Lung (tissue), 11 donors: ENCODE measurements at regions not wholly inside any gene's neighbourhood (a gene's known extent, or its start where the extent isn't known, plus 50 kb on each side); places are given as distances from the start of the nearest gene placed in this dataset.

ENCODE experiments used
- ATAC-seq: fragments of 200-7000 bp; cut with Tn5 transposase; one replicate; pipeline ENCODE4 v1.9.1; 2020; ENCODE audit warnings: moderate number of reproducible peaks; ENCODE audit not compliant: insufficient read depth, low FRiP score
- DNase-seq, 3 donors: peaks; one replicate each; pipeline ENCODE4 v3.0.0-alpha.2; 2013 to 2017
- H3K27ac ChIP-seq, 2 donors: one replicate each; pipeline ENCODE4 v1.5.1; 2013; ENCODE audit warnings: mild to moderate bottlenecking in 2 of 2, moderate library complexity in 2 of 2, control low read depth in 1 of 2, inconsistent platforms in 1 of 2, low read depth in 1 of 2, low read length in 1 of 2
- H3K27me3 ChIP-seq, 3 donors: one replicate each; pipeline ENCODE4 v1.5.1; 2013; ENCODE audit warnings: low read length in 2 of 3; ENCODE audit not compliant: control insufficient read depth in 3 of 3, insufficient read depth in 3 of 3
- H3K36me3 ChIP-seq, 4 donors: one replicate each; pipeline ENCODE4 v1.5.1; 2013; ENCODE audit warnings: low read length in 4 of 4, mild to moderate bottlenecking in 1 of 4, moderate library complexity in 1 of 4; ENCODE audit not compliant: control insufficient read depth in 4 of 4, insufficient read depth in 4 of 4
- H3K4me1 ChIP-seq, 5 donors: one replicate each; pipeline ENCODE4 v1.5.1; 2013; ENCODE audit warnings: low read length in 5 of 5, mild to moderate bottlenecking in 2 of 5, moderate library complexity in 1 of 5; ENCODE audit not compliant: control insufficient read depth in 5 of 5, insufficient read depth in 5 of 5
- H3K4me3 ChIP-seq: one replicate; pipeline ENCODE4 v1.5.1; 2013; ENCODE audit warnings: mild to moderate bottlenecking, control low read depth, moderate library complexity
- H3K9ac ChIP-seq, 2 donors: one replicate each; pipeline ENCODE4 v1.5.1; 2013; ENCODE audit warnings: low read length in 2 of 2, control low read depth in 1 of 2; ENCODE audit not compliant: insufficient read depth in 1 of 2
- H3K9me3 ChIP-seq, 4 donors: one replicate each; pipeline ENCODE4 v1.5.1; 2013; ENCODE audit warnings: low read length in 3 of 4, mild to moderate bottlenecking in 1 of 4, moderate library complexity in 1 of 4; ENCODE audit not compliant: control insufficient read depth in 4 of 4, insufficient read depth in 3 of 4
- WGBS, 2 donors: extraction: QIAGEN DNeasy Blood & Tissue Kit; methylation state at CpG; one replicate each; pipeline ENCODE4 v1.1.7; 2013; 5-methylcytosine and 5-hydroxymethylcytosine counted together
- TF ChIP-seq, protein P1 (sequence below): IDR thresholded peaks from 2 replicates; pipeline ENCODE4 v1.5.1; 2012; ENCODE audit warnings: mild to moderate bottlenecking; ENCODE audit errors: control extremely low read depth, extremely low read depth
- donor health status: control.
- donor health status: control.
- donor health status: Bipolar disorder and iron deficiency.
- donor health status: healthy.
- donor health status: DM: yes; HTN: yes; CAD: no.

DNA sequence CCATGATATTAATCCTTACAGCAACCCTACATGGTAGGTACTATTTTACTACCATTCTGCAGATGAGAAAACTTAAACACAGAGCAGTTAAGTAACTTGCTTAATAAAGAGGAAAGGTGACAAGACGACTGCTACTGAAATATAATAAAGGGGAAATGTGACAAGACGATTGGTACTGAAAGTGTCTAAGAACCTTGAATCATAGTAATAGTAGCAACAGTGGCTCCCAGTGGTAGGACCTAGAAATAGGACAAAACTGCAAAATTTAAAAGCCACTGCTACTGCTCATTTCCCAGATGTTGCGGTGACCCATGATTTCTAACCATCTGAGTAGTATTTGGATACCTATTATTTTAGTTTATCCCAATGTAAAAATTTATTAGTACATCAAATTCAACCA is 89.5 kb downstream of the TASL start:
- Histone ChIP-seq H3K4me3 (no peak overlapping the region), H3K9me3 (no peaks in the 10 kb centered on the region), H3K27ac (no peak overlapping the region), H3K27me3 (no peaks in the 10 kb centered on the region), H3K4me1 (no peaks in the 10 kb centered on the region), H3K36me3 (no peaks in the 10 kb centered on the region), H3K9ac (no peak overlapping the region)
- 33 to 38% methylated on average over 3 of the region's 3 CpGs for WGBS, 2 donors
- TF ChIP-seq, protein P1, sequence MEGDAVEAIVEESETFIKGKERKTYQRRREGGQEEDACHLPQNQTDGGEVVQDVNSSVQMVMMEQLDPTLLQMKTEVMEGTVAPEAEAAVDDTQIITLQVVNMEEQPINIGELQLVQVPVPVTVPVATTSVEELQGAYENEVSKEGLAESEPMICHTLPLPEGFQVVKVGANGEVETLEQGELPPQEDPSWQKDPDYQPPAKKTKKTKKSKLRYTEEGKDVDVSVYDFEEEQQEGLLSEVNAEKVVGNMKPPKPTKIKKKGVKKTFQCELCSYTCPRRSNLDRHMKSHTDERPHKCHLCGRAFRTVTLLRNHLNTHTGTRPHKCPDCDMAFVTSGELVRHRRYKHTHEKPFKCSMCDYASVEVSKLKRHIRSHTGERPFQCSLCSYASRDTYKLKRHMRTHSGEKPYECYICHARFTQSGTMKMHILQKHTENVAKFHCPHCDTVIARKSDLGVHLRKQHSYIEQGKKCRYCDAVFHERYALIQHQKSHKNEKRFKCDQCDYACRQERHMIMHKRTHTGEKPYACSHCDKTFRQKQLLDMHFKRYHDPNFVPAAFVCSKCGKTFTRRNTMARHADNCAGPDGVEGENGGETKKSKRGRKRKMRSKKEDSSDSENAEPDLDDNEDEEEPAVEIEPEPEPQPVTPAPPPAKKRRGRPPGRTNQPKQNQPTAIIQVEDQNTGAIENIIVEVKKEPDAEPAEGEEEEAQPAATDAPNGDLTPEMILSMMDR: no peak
- DNase-seq: peak in 2 of 3 donors; percentile 9 to 14
- no peak for ATAC-seq

DNA sequence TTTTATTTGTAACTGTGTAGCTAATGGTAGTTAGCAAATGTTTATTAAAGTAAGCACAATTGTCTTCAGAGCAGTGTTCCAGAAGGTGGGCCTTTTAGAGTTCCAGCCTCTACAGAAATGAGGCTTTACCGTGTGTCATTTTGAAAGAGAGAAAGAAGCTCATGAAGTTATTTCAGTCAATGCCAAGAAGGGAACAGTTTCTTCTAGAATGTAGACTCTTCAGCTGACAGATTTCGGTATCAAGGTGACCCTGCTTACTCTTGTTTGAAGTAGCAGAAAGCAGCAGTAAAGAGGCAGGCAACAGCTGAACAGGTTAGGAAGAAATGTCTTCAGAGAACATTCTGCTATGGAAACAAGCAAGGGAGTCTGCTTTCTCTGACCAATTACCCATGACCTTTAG is 93.6 kb downstream of the TASL start:
- 56 to 92% methylated on average over 2 of the region's 2 CpGs for WGBS, 2 donors
- Histone ChIP-seq H3K27me3 (no peaks in the 10 kb centered on the region), H3K36me3 (no peaks in the 10 kb centered on the region), H3K27ac (no peak overlapping the region), H3K9me3 (no peaks in the 10 kb centered on the region), H3K4me3 (no peak overlapping the region), H3K4me1 (no peaks in the 10 kb centered on the region), H3K9ac (no peak overlapping the region)
- DNase-seq (no peak), ATAC-seq (no peak)
- TF ChIP-seq, protein P1: no peak

DNA sequence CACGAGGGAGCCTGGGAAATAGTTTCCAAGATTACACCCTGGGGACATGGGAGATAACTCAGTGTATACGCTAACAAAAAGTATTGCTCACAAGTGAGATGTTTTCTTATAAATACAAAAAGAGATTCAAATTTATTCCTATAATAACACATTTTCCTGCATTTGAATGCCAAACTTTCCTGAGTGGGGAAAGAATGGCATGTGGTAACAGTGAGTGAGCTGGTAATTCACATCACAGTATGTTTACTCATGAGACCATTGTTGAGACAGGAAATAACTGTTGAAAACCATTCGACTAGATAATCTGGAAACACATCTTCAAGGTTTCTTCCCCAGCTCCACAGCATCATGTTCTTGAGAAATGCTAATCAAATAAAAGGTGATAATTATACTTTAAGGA is 109.1 kb downstream of the TASL start:
- H3K36me3 ChIP-seq: no peaks in the 10 kb centered on the region
- H3K4me3 ChIP-seq: no peak overlapping the region
- TF ChIP-seq, protein P1: no peak
- WGBS, 2 donors: 48 to 57% methylated on average over 3 of the region's 3 CpGs
- ATAC-seq (no peak), DNase-seq (peak in 1 of 3 donors; percentile 3)
- H3K27ac ChIP-seq: no peak overlapping the region
- H3K9ac ChIP-seq: no peak overlapping the region
- H3K4me1 ChIP-seq: no peaks in the 10 kb centered on the region
- peaks cover 0 to 2% (median 0%) of the 10 kb centered on the region in 4 donors for H3K9me3 ChIP-seq
- peaks cover 0 to 3% (median 0%) of the 10 kb centered on the region in 3 donors for H3K27me3 ChIP-seq
